GM12878 (cell line): ENCODE measurements at regions not wholly inside any gene's neighbourhood (a gene's known extent, or its start where the extent isn't known, plus 50 kb on each side); places are given as distances from the start of the nearest gene placed in this dataset.

Experiments
- ATAC-seq: fragments of 200-7000 bp; cut with Tn5 transposase; 3 replicates; pipeline ENCODE4 v1.9.1; 2020; ENCODE audit warnings: mild to moderate bottlenecking, moderate library complexity
- BruUV-seq: library from RNA; stranded (reverse); fragments of 400-500 nt; replicated peaks from 2 replicates; lab custom pipeline; 2021; lab: Mats Ljungman, UMichigan
- CTCF ChIA-PET: fragments of 300-600 bp; sonication (Branson Sonifier 250); formaldehyde crosslinking; extraction: SDS; loops from one replicate; lab custom pipeline; 2021; ENCODE audit warnings: inconsistent platforms; lab: Yijun Ruan, JAX
- POLR2A ChIA-PET: fragments of 350-600 bp; formaldehyde crosslinking; extraction: SDS; loops from one replicate; lab custom pipeline; 2021; ENCODE audit warnings: inconsistent platforms; lab: Charles Lee
- RAD21 ChIA-PET: fragments of 300-600 bp; sonication (Branson Sonifier 250); formaldehyde crosslinking; loops from one replicate; lab custom pipeline; 2023; ENCODE audit warnings: antibody characterized with exemption; ENCODE audit not compliant: unreplicated experiment; lab: Charles Lee
- SMC1A ChIA-PET: fragments of 300-600 bp; sonication (Branson Sonifier 250); formaldehyde crosslinking; loops from one replicate; lab custom pipeline; 2023; ENCODE audit not compliant: unreplicated experiment, uncharacterized antibody; lab: Charles Lee
- DNase-seq: peaks from one replicate; pipeline ENCODE4 v3.0.0-alpha.2; 2011; ENCODE audit warnings: low read depth, low spot score
- FAIRE-seq: peaks from 3 replicates; lab custom pipeline; 2011; peaks lifted over from hg19 to GRCh38; lab: Jason Lieb, UNC
- H2AFZ ChIP-seq: 2 replicates; pipeline ENCODE4 v1.6.0; 2011; ENCODE audit warnings: low read depth, low read length, control low read depth; ENCODE audit not compliant: control insufficient read depth
- H3K27ac ChIP-seq: 2 replicates; pipeline ENCODE4 v1.5.1; 2011; ENCODE audit warnings: control low read depth; ENCODE audit not compliant: control insufficient read depth, insufficient read depth
- H3K27me3 ChIP-seq, 2 experiments: replicated peaks in 1 of 2; 2 replicates each; pipeline versions ENCODE4 v1.6.0 to v1.6.1; 2011; ENCODE audit warnings: low read length in 1 of 2; ENCODE audit not compliant: control insufficient read depth in 2 of 2, insufficient read depth in 2 of 2
- H3K36me3 ChIP-seq, 2 experiments: 2 replicates each; pipeline ENCODE4 v1.5.1; 2011; ENCODE audit warnings: low read length in 1 of 2; ENCODE audit not compliant: control insufficient read depth in 2 of 2, insufficient read depth in 2 of 2
- H3K4me1 ChIP-seq: 2 replicates; pipeline ENCODE4 v1.6.1; 2011; ENCODE audit warnings: mild to moderate bottlenecking, low read length, moderate library complexity, mixed read lengths; ENCODE audit not compliant: control insufficient read depth, insufficient read depth
- H3K4me2 ChIP-seq: 2 replicates; pipeline ENCODE4 v1.6.0; 2011; ENCODE audit warnings: control low read depth; ENCODE audit not compliant: control insufficient read depth, insufficient read depth
- H3K4me3 ChIP-seq: fragments of 200-600 bp; sonication (generic); 2 replicates; pipeline ENCODE4 v1.5.1; 2016
- H3K79me2 ChIP-seq: 2 replicates; pipeline ENCODE4 v1.6.0; 2011; ENCODE audit warnings: low read length; ENCODE audit not compliant: control insufficient read depth, insufficient read depth
- H3K9ac ChIP-seq: 2 replicates; pipeline ENCODE4 v1.8.0; 2011; ENCODE audit warnings: low read length, control low read depth, mixed read lengths; ENCODE audit not compliant: control insufficient read depth, insufficient read depth
- H3K9me3 ChIP-seq: replicated peaks from 3 replicates; pipeline ENCODE4 v1.5.1; 2011; ENCODE audit warnings: mild to moderate bottlenecking, low read length; ENCODE audit not compliant: control insufficient read depth, insufficient read depth
- H4K20me1 ChIP-seq: 2 replicates; pipeline ENCODE4 v1.6.0; 2011; ENCODE audit not compliant: control insufficient read depth, insufficient read depth
- E2F8 ChIP-seq: fragments of 450-650 bp; IDR thresholded peaks from 2 replicates; pipeline ENCODE4 v1.6.1; 2018; ENCODE audit warnings: mild to moderate bottlenecking, low read depth, moderate library complexity; ENCODE audit not compliant: partially characterized antibody
- EED ChIP-seq: sonication (generic); IDR thresholded peaks from 2 replicates; pipeline ENCODE4 v1.6.1; 2016; ENCODE audit warnings: antibody characterized with exemption, low read depth
- KAT2A ChIP-seq: conservative IDR thresholded peaks from 2 replicates; pipeline ENCODE4 v1.6.1; 2011; ENCODE audit warnings: low read depth, low read length; ENCODE audit not compliant: control insufficient read depth
- PKNOX1 ChIP-seq: fragments of 450-650 bp; IDR thresholded peaks from 2 replicates; pipeline ENCODE4 v1.6.1; 2016; ENCODE audit warnings: mild to moderate bottlenecking
- RELB ChIP-seq: fragments of 450-650 bp; IDR thresholded peaks from 2 replicates; pipeline ENCODE4 v1.6.1; 2017; ENCODE audit warnings: low read depth, mild to moderate bottlenecking, moderate library complexity
- SREBF2 ChIP-seq: IDR thresholded peaks from 2 replicates; pipeline ENCODE4 v1.6.1; 2012; ENCODE audit warnings: mild to moderate bottlenecking, low read length
- TAF1 ChIP-seq: IDR thresholded peaks from 2 replicates; pipeline ENCODE4 v1.6.1; 2011; ENCODE audit warnings: mild to moderate bottlenecking, low read depth, low read length, borderline replicate concordance
- ZBTB11 ChIP-seq: fragments of 450-650 bp; formaldehyde crosslinking; IDR thresholded peaks from 2 replicates; pipeline ENCODE4 v1.5.0; 2022; ENCODE audit warnings: mild to moderate bottlenecking, missing genetic modification characterization
- WGBS: methylation state at CpG from one replicate; pipeline ENCODE4 v1.1.6; 2016; ENCODE audit warnings: low lambda C conversion rate; ENCODE audit not compliant: insufficient replicate concordance, insufficient coverage; ENCODE audit errors: missing lambda C conversion rate; 5-methylcytosine and 5-hydroxymethylcytosine counted together
- in situ Hi-C: fragments of 300-500 bp; cut with MboI; formaldehyde crosslinking; loops from 9 replicates; pipeline ENCODE4 v1.14.3; 2018; ENCODE audit warnings: mixed read lengths
- intact Hi-C: fragments of 100-400 bp; cut with micrococcal nuclease; formaldehyde crosslinking; loops from one replicate; pipeline ENCODE4 v1.14.2; 2022; ENCODE audit not compliant: unreplicated experiment
- TF ChIP-seq, protein P1 (sequence below): fragments of 450-650 bp; IDR thresholded peaks from 2 replicates; pipeline ENCODE4 v1.6.1; 2016; ENCODE audit warnings: mild to moderate bottlenecking

GRCh38 chr14:95980402-95980801 is 58.8 kb upstream of the C14orf132 start (continued):
- no peak for TF ChIP-seq ZBTB11 (CRISPR knock-in tag)

GRCh38 chr14:95981965-95982364 is 57.2 kb upstream of the C14orf132 start:
- 20% methylated on average over 4 of the region's 4 CpGs for WGBS
- H3K9me3 ChIP-seq = no peaks in the 10 kb centered on the region
- in situ Hi-C loops = no loop called here
- H3K4me2 ChIP-seq = no peak overlapping the region
- intact Hi-C loops = no loop called here
- no peak for ATAC-seq
- H3K27ac ChIP-seq = no peak overlapping the region
- CTCF ChIA-PET = interaction anchor here (1.1 to 2.0 kb wide), 2 partner anchors 12 to 422 kb away, joined by 3 to 7 read pairs; no protein-coding TSS in a partner anchor
- no peak for DNase-seq
- no peaks in the 10 kb centered on the region; a peak in 2 of 4 replicates for H3K27me3 ChIP-seq
- POLR2A ChIA-PET = no interaction called here
- no peaks in the 10 kb centered on the region for H3K36me3 ChIP-seq
- no peaks in the 10 kb centered on the region for H3K4me1 ChIP-seq
- H3K9ac ChIP-seq = no peak overlapping the region
- H3K79me2 ChIP-seq = no peaks in the 10 kb centered on the region
- H3K4me3 ChIP-seq = no peak overlapping the region
- no peak for FAIRE-seq
- SMC1A ChIA-PET = interaction anchor here (0.6 to 1.5 kb wide), 2 partner anchors 14 to 372 kb away, joined by 3 read pairs; no protein-coding TSS in a partner anchor
- BruUV-seq = no TSS peak
- H2AFZ ChIP-seq = no peak overlapping the region
- H4K20me1 ChIP-seq = no peaks in the 10 kb centered on the region
- RAD21 ChIA-PET = no interaction called here
- no peak for TF ChIP-seq KAT2A
- TF ChIP-seq E2F8 = no peak
- TF ChIP-seq, protein P1, sequence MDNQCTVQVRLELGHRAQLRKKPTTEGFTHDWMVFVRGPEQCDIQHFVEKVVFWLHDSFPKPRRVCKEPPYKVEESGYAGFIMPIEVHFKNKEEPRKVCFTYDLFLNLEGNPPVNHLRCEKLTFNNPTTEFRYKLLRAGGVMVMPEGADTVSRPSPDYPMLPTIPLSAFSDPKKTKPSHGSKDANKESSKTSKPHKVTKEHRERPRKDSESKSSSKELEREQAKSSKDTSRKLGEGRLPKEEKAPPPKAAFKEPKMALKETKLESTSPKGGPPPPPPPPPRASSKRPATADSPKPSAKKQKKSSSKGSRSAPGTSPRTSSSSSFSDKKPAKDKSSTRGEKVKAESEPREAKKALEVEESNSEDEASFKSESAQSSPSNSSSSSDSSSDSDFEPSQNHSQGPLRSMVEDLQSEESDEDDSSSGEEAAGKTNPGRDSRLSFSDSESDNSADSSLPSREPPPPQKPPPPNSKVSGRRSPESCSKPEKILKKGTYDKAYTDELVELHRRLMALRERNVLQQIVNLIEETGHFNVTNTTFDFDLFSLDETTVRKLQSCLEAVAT = no peak
- no peak for TF ChIP-seq PKNOX1
- TF ChIP-seq EED = no peak
- no peak for TF ChIP-seq TAF1
- no peak for TF ChIP-seq RELB
- TF ChIP-seq SREBF2 = no peak
